Spleen (tissue), 7 donors: ENCODE measurements at regions not wholly inside any gene's neighbourhood (a gene's known extent, or its start where the extent isn't known, plus 50 kb on each side); places are given as distances from the start of the nearest gene placed in this dataset.

Experiments
- CTCF ChIP-seq, 11 experiments: fragments of 200-600 bp in 7 of 11; fragments of 450-650 bp in 4 of 11; sonication (generic) in 4 of 11; IDR thresholded peaks in 8 of 11; conservative IDR thresholded peaks in 3 of 11; 1 replicate in 7 of 11; 2 replicates in 4 of 11; pipeline versions ENCODE4 v1.4.0 to v1.8.0; 2016 to 2021; ENCODE audit warnings: antibody characterized with exemption in 11 of 11, inconsistent platforms in 4 of 11, mild to moderate bottlenecking in 1 of 11
- POLR2A ChIP-seq, 3 donors: fragments of 450-650 bp; IDR thresholded peaks; one replicate each; pipeline ENCODE4 v1.5.1; 2017; ENCODE audit warnings: antibody characterized with exemption in 3 of 3, mild to moderate bottlenecking in 1 of 3
- POLR2AphosphoS5 ChIP-seq, 3 donors: sonication (generic); formaldehyde crosslinking; IDR thresholded peaks; one replicate each; pipeline ENCODE4 v1.5.1; 2017; ENCODE audit warnings: antibody characterized with exemption in 3 of 3
- donor health status: DM: no; HTN: no; CAD: no; lungs with moderate emphysema.
- donor health status: DM: no; HTN: no; CAD: no.
- donor health status: DM: no; HTN: no; CAD: no.

GRCh38 chr9:16044579-16044881 is 491.7 kb downstream of the CCDC171 start:
- no peak for TF ChIP-seq CTCF (IDR thresholded peaks at IDR 0.05 in 8 of 11, conservative IDR thresholded peaks at IDR 0.05 in 3 of 11)
- no peak for TF ChIP-seq POLR2A (IDR thresholded peaks at IDR 0.05)
- TF ChIP-seq POLR2AphosphoS5 (IDR thresholded peaks at IDR 0.05), result no peak
